ENCODE measurements at regions not wholly inside any gene's neighbourhood (a gene's known extent, or its start where the extent isn't known, plus 50 kb on each side); places are given as distances from the start of the nearest gene placed in this dataset.

GRCh38 chr7:47221826-47222225, 360.1 kb downstream of the TNS3 start:
- Histone ChIP-seq H3K4me1 (no peaks in the 10 kb centered on the region), H3K9me3 (no peaks in the 10 kb centered on the region), H3K27me3 (no peaks in the 10 kb centered on the region), H3K4me3 (no peak overlapping the region), H3K36me3 (no peaks in the 10 kb centered on the region), H3K27ac (no peak overlapping the region)
- TF ChIP-seq CTCF (IDR thresholded peaks at IDR 0.05): no peak
- intact Hi-C loops (cut with DNase I): no loop called here
- no peak for DNase-seq (ENCODE audit: low spot score in 2 of 2)

GRCh38 chr7:47218378-47219176, 363.3 kb downstream of the TNS3 start:
- H3K36me3 ChIP-seq: no peaks in the 10 kb centered on the region
- TF ChIP-seq CTCF (IDR thresholded peaks at IDR 0.05): no peak
- intact Hi-C loops (cut with DNase I): no loop called here
- H3K27ac ChIP-seq: no peak overlapping the region
- H3K4me3 ChIP-seq: no peak overlapping the region
- H3K9me3 ChIP-seq: no peaks in the 10 kb centered on the region
- H3K4me1 ChIP-seq: peaks cover 0 to 5% of the 10 kb centered on the region in 2 donors
- no peaks in the 10 kb centered on the region for H3K27me3 ChIP-seq
- no peak for DNase-seq (ENCODE audit: low spot score in 2 of 2)

GRCh38 chr7:47217570-47218360, 364.1 kb downstream of the TNS3 start:
- H3K36me3 ChIP-seq: no peaks in the 10 kb centered on the region
- no peak overlapping the region for H3K27ac ChIP-seq
- H3K4me3 ChIP-seq: no peak overlapping the region
- no peak for TF ChIP-seq CTCF (IDR thresholded peaks at IDR 0.05)
- no peaks in the 10 kb centered on the region for H3K9me3 ChIP-seq
- no peak for DNase-seq (ENCODE audit: low spot score in 2 of 2)
- no peaks in the 10 kb centered on the region for H3K27me3 ChIP-seq
- intact Hi-C loops (cut with DNase I): no loop called here
- H3K4me1 ChIP-seq: peaks cover 0 to 5% of the 10 kb centered on the region in 2 donors

GRCh38 chr7:47217086-47217485, 364.8 kb downstream of the TNS3 start:
- Histone ChIP-seq H3K27ac (no peak overlapping the region), H3K9me3 (no peaks in the 10 kb centered on the region), H3K36me3 (no peaks in the 10 kb centered on the region), H3K4me3 (no peak overlapping the region), H3K27me3 (no peaks in the 10 kb centered on the region), H3K4me1 (peaks cover 0 to 5% of the 10 kb centered on the region in 2 donors)
- intact Hi-C loops (cut with DNase I): no loop called here
- no peak for DNase-seq (ENCODE audit: low spot score in 2 of 2)
- TF ChIP-seq CTCF (IDR thresholded peaks at IDR 0.05): no peak

GRCh38 chr7:47216439-47216838, 365.5 kb downstream of the TNS3 start:
- Histone ChIP-seq H3K27me3 (no peaks in the 10 kb centered on the region), H3K36me3 (no peaks in the 10 kb centered on the region), H3K9me3 (no peaks in the 10 kb centered on the region), H3K4me3 (no peak overlapping the region), H3K27ac (no peak overlapping the region), H3K4me1 (peaks cover 0 to 5% of the 10 kb centered on the region in 2 donors)
- intact Hi-C loops (cut with DNase I): no loop called here
- DNase-seq (ENCODE audit: low spot score in 2 of 2): no peak
- no peak for TF ChIP-seq CTCF (IDR thresholded peaks at IDR 0.05)

Measured in ascending aorta (tissue), 2 donors.